H1 (cell line): ENCODE measurements at regions not wholly inside any gene's neighbourhood (a gene's known extent, or its start where the extent isn't known, plus 50 kb on each side); places are given as distances from the start of the nearest gene placed in this dataset.

Source experiments
- PHF8 ChIP-seq: fragments of 200-600 bp; sonication (generic); conservative IDR thresholded peaks from 2 replicates; pipeline ENCODE4 v1.7.1; 2012; ENCODE audit warnings: low read depth, mild to moderate bottlenecking, inconsistent platforms, low read length, moderate library complexity
- RBBP5 ChIP-seq: IDR thresholded peaks from 2 replicates; pipeline ENCODE4 v1.7.1; 2012; ENCODE audit warnings: low read depth, mild to moderate bottlenecking, inconsistent platforms, low read length, moderate library complexity, borderline replicate concordance
- SIRT6 ChIP-seq: IDR thresholded peaks from one replicate; pipeline ENCODE4 v1.7.1; 2012; ENCODE audit warnings: low read length, inconsistent platforms
- TCF12 ChIP-seq: IDR thresholded peaks from 2 replicates; pipeline ENCODE4 v1.6.1; 2011; ENCODE audit warnings: low read depth, mild to moderate bottlenecking, low read length

DNA sequence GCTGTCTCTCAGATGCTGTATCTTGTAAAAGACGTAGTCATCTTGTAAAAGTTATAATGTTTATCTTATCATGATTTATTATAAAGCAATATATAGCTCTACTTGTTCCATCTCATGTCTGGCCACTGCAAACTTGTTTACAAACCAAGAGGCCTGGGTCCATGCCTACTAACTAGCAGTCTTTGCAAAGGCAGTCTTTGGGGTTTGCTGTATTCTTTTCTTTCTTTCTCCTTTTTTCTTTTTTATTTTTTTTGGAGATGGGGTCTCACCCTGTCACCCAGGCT is 272.6 kb downstream of the GATA3 start (continued):
- no peak for TF ChIP-seq PHF8
- no peak for TF ChIP-seq TCF12
- TF ChIP-seq RBBP5, result no peak
- TF ChIP-seq SIRT6, result no peak
